HL-60 (cell line): ENCODE measurements at regions not wholly inside any gene's neighbourhood (a gene's known extent, or its start where the extent isn't known, plus 50 kb on each side); places are given as distances from the start of the nearest gene placed in this dataset.

Experiments
- DNase-seq, 2 experiments: peaks; one replicate each; pipeline ENCODE4 v3.0.0-alpha.2; 2010 to 2020; ENCODE audit warnings: low read depth in 1 of 2, low spot score in 1 of 2
- H3K27ac ChIP-seq: fragments of 250-450 bp; sonication (Bioruptor Pico); replicated peaks from 2 replicates; pipeline ENCODE4 v1.5.1; 2020; ENCODE audit warnings: mild to moderate bottlenecking, moderate library complexity
- H3K27me3 ChIP-seq: fragments of 250-450 bp; sonication (Bioruptor Pico); 2 replicates; pipeline ENCODE4 v1.5.1; 2021; ENCODE audit warnings: mild to moderate bottlenecking, moderate library complexity; ENCODE audit not compliant: insufficient read depth, poor library complexity, severe bottlenecking
- H3K4me3 ChIP-seq: replicated peaks from 2 replicates; pipeline ENCODE4 v1.5.1; 2011; ENCODE audit warnings: mild to moderate bottlenecking, control low read depth, low read length; ENCODE audit not compliant: insufficient read depth
- GABPA ChIP-seq: IDR thresholded peaks from 2 replicates; pipeline ENCODE4 v1.6.1; 2012; ENCODE audit warnings: low read depth
- POLR2AphosphoS5 ChIP-seq: IDR thresholded peaks from 2 replicates; pipeline ENCODE4 v1.6.1; 2012; ENCODE audit warnings: low read depth
- SPI1 ChIP-seq: IDR thresholded peaks from 2 replicates; pipeline ENCODE4 v1.6.1; 2012; ENCODE audit warnings: low read depth, mild to moderate bottlenecking, borderline replicate concordance
- TF ChIP-seq, protein P1 (sequence below): IDR thresholded peaks from 2 replicates; pipeline ENCODE4 v1.6.1; 2012; ENCODE audit warnings: low read depth; ENCODE audit not compliant: insufficient replicate concordance
- TF ChIP-seq, protein P2 (sequence below): IDR thresholded peaks from one replicate; pipeline ENCODE4 v1.5.1; 2011; ENCODE audit warnings: low read length, control low read depth, inconsistent platforms; ENCODE audit not compliant: insufficient read depth

DNA sequence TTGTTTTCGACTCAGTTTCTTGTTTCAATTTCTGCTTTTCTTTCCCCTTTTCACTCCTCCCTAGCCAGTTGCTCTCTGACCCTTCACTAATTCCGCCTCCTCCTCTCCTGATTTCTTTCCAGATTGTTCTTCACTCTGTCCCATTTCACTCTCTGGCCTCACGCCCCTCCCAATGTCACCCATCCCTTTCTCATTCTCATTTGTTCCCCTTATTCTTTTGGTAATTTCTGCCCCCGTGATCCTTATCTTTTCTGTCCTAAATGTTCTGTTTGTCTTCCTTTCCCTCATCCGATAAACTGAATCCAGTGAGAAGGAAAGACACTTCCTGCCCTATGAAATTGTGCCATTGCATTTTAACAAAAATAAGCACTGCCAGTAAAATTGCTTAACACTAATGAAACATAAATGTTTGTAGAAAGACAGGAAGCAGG lies 94.5 kb upstream of the RASGEF1B start:
- DNase-seq, result no peak
- TF ChIP-seq, protein P1, sequence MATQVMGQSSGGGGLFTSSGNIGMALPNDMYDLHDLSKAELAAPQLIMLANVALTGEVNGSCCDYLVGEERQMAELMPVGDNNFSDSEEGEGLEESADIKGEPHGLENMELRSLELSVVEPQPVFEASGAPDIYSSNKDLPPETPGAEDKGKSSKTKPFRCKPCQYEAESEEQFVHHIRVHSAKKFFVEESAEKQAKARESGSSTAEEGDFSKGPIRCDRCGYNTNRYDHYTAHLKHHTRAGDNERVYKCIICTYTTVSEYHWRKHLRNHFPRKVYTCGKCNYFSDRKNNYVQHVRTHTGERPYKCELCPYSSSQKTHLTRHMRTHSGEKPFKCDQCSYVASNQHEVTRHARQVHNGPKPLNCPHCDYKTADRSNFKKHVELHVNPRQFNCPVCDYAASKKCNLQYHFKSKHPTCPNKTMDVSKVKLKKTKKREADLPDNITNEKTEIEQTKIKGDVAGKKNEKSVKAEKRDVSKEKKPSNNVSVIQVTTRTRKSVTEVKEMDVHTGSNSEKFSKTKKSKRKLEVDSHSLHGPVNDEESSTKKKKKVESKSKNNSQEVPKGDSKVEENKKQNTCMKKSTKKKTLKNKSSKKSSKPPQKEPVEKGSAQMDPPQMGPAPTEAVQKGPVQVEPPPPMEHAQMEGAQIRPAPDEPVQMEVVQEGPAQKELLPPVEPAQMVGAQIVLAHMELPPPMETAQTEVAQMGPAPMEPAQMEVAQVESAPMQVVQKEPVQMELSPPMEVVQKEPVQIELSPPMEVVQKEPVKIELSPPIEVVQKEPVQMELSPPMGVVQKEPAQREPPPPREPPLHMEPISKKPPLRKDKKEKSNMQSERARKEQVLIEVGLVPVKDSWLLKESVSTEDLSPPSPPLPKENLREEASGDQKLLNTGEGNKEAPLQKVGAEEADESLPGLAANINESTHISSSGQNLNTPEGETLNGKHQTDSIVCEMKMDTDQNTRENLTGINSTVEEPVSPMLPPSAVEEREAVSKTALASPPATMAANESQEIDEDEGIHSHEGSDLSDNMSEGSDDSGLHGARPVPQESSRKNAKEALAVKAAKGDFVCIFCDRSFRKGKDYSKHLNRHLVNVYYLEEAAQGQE, result no peak
- TF ChIP-seq, protein P2, sequence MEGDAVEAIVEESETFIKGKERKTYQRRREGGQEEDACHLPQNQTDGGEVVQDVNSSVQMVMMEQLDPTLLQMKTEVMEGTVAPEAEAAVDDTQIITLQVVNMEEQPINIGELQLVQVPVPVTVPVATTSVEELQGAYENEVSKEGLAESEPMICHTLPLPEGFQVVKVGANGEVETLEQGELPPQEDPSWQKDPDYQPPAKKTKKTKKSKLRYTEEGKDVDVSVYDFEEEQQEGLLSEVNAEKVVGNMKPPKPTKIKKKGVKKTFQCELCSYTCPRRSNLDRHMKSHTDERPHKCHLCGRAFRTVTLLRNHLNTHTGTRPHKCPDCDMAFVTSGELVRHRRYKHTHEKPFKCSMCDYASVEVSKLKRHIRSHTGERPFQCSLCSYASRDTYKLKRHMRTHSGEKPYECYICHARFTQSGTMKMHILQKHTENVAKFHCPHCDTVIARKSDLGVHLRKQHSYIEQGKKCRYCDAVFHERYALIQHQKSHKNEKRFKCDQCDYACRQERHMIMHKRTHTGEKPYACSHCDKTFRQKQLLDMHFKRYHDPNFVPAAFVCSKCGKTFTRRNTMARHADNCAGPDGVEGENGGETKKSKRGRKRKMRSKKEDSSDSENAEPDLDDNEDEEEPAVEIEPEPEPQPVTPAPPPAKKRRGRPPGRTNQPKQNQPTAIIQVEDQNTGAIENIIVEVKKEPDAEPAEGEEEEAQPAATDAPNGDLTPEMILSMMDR, result no peak
- TF ChIP-seq GABPA, result no peak
- TF ChIP-seq POLR2AphosphoS5, result no peak
- TF ChIP-seq SPI1, result no peak
- Histone ChIP-seq H3K4me3 (no peak overlapping the region), H3K27me3 (no peaks in the 10 kb centered on the region), H3K27ac (no peak overlapping the region)

DNA sequence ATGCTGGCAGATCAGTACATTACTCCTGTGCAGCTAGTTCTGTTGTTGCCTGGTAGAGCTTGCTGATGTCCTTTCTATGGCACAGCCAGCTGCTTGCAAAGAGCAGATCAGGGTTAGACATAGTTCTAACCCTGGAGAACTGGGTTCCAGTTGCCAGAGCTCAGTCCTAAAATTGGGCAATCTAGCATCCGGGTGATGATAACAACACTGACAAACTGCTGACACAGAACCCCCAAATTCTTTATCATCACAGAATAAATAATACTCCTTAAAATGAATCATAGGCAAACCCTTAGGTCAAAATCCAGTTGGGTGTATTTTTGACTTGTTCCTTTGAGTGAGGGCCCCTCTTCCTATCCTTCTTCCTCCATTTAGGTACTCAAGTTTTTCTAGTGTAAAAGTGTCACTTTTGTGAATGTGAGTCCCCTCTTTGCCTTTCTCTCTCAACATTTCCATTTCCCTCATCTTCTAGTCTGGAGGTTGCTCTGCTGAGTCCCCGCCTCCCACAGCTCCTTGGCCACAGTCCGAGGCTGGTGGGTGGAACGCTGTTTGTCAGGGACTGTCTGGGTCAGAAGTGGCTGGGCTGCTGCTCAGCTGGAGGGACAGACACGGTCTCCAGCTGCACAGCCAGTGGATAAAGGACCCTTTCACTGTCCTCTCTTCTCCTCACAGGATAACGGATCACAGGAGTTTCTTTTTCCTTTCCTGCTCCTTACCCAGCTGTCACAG lies 93.6 kb upstream of the RASGEF1B start:
- Histone ChIP-seq H3K27me3 (no peaks in the 10 kb centered on the region), H3K27ac (no peak overlapping the region), H3K4me3 (no peak overlapping the region)
- no peak for TF ChIP-seq GABPA
- TF ChIP-seq, protein P2, result no peak
- TF ChIP-seq, protein P1, result no peak
- no peak for TF ChIP-seq POLR2AphosphoS5
- TF ChIP-seq SPI1, result no peak
- DNase-seq, result no peak

DNA sequence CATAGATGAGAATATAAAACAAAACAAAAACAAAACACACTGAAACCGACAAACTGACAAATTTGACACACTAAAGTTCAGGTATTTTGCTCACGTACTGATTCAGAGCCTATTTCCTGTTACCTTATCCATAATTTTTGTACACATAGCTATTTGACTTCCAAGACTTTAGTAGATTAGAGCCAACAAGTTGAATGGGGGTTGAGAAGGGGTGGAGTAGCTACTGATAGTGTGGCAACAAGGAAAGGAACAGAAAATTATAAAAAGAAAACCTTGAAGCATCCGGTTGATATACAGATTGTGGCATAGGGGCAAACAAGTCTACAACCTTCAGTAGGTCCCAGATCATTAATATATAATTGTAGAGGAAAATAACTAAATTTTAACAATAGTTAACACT lies 92.3 kb upstream of the RASGEF1B start:
- Histone ChIP-seq H3K27me3 (no peaks in the 10 kb centered on the region), H3K4me3 (no peak overlapping the region), H3K27ac (no peak overlapping the region)
- TF ChIP-seq POLR2AphosphoS5, result no peak
- no peak for TF ChIP-seq GABPA
- TF ChIP-seq, protein P2, result no peak
- TF ChIP-seq, protein P1, result no peak
- TF ChIP-seq SPI1, result no peak
- DNase-seq, result no peak
